BE2C (cell line): ENCODE measurements at regions not wholly inside any gene's neighbourhood (a gene's known extent, or its start where the extent isn't known, plus 50 kb on each side); places are given as distances from the start of the nearest gene placed in this dataset.

ENCODE experiments used
- DNase-seq: peaks from one replicate; pipeline ENCODE4 v3.0.0-alpha.2; 2020
- H3K27me3 ChIP-seq: fragments of 250-450 bp; sonication (Bioruptor Pico); 2 replicates; pipeline ENCODE4 v1.5.1; 2020; ENCODE audit warnings: mild to moderate bottlenecking
- H3K36me3 ChIP-seq: fragments of 250-450 bp; sonication (Bioruptor Pico); 2 replicates; pipeline ENCODE4 v1.5.1; 2020; ENCODE audit warnings: mild to moderate bottlenecking
- H3K4me1 ChIP-seq: fragments of 250-450 bp; sonication (Bioruptor Pico); 2 replicates; pipeline ENCODE4 v1.5.1; 2020
- H3K4me3 ChIP-seq: 2 replicates; pipeline ENCODE4 v1.5.1; 2011; ENCODE audit warnings: low read depth, low read length
- H3K9me3 ChIP-seq: fragments of 250-450 bp; sonication (Bioruptor Pico); 2 replicates; pipeline ENCODE4 v1.5.1; 2020
- CTCF ChIP-seq: IDR thresholded peaks from 2 replicates; pipeline ENCODE4 v1.5.1; 2012; ENCODE audit warnings: mild to moderate bottlenecking, low read depth, low read length

GRCh38 chr6:22026164-22026678 is 270.6 kb downstream of the PRL start:
- Histone ChIP-seq H3K4me1 (peaks cover 9% of the 10 kb centered on the region), H3K4me3 (no peak overlapping the region), H3K27me3 (no peaks in the 10 kb centered on the region), H3K9me3 (no peaks in the 10 kb centered on the region), H3K36me3 (no peaks in the 10 kb centered on the region)
- DNase-seq, result no peak
- no peak for TF ChIP-seq CTCF

- Histone ChIP-seq H3K27me3 (no peaks in the 10 kb centered on the region), H3K4me1 (peaks cover 9% of the 10 kb centered on the region), H3K4me3 (no peak overlapping the region), H3K36me3 (no peaks in the 10 kb centered on the region), H3K9me3 (no peaks in the 10 kb centered on the region)
- TF ChIP-seq CTCF, result no peak
- no peak for DNase-seq
These were observed 269.7 kb downstream of the PRL start for GRCh38 chr6:22027040-22027725.

GRCh38 chr6:22028403-22029090 is 268.3 kb downstream of the PRL start:
- no peaks in the 10 kb centered on the region for H3K36me3 ChIP-seq
- peaks cover 9% of the 10 kb centered on the region for H3K4me1 ChIP-seq
- no peaks in the 10 kb centered on the region for H3K9me3 ChIP-seq
- no peak overlapping the region for H3K4me3 ChIP-seq
- no peak for DNase-seq
- H3K27me3 ChIP-seq, result no peaks in the 10 kb centered on the region
- no peak for TF ChIP-seq CTCF

- no peak for TF ChIP-seq CTCF
- H3K36me3 ChIP-seq, result no peaks in the 10 kb centered on the region
- peaks cover 9% of the 10 kb centered on the region for H3K4me1 ChIP-seq
- no peaks in the 10 kb centered on the region for H3K27me3 ChIP-seq
- no peaks in the 10 kb centered on the region for H3K9me3 ChIP-seq
- no peak overlapping the region for H3K4me3 ChIP-seq
- no peak for DNase-seq
These were observed 267.7 kb downstream of the PRL start for GRCh38 chr6:22029171-22029570.

- no peak for DNase-seq
- Histone ChIP-seq H3K9me3 (no peaks in the 10 kb centered on the region), H3K27me3 (no peaks in the 10 kb centered on the region), H3K36me3 (no peaks in the 10 kb centered on the region), H3K4me1 (0 out of 2 replicates have a peak, but pooled peaks cover 5% of the 10 kb centered on the region), H3K4me3 (no peak overlapping the region)
- no peak for TF ChIP-seq CTCF
These were observed 265.9 kb downstream of the PRL start for GRCh38 chr6:22030730-22031619.
